Lower lobe of right lung (tissue), 2 donors: ENCODE measurements at regions not wholly inside any gene's neighbourhood (a gene's known extent, or its start where the extent isn't known, plus 50 kb on each side); places are given as distances from the start of the nearest gene placed in this dataset.

Experiments used
- ATAC-seq, 2 donors: fragments of 200-7000 bp; cut with Tn5 transposase; one replicate each; pipeline ENCODE4 v1.9.1; 2020 to 2022; ENCODE audit warnings: mild to moderate bottlenecking in 2 of 2, moderate library complexity in 2 of 2
- DNase-seq: peaks from one replicate; pipeline ENCODE4 v3.0.0-alpha.2; 2020
- H3K27ac ChIP-seq: fragments of 200-600 bp; one replicate; pipeline ENCODE4 v1.8.0; 2022
- H3K27me3 ChIP-seq: fragments of 200-600 bp; one replicate; pipeline ENCODE4 v1.8.0; 2022; ENCODE audit warnings: low read depth
- H3K36me3 ChIP-seq: fragments of 200-600 bp; one replicate; pipeline ENCODE4 v1.8.0; 2022; ENCODE audit warnings: mild to moderate bottlenecking
- H3K4me1 ChIP-seq: fragments of 200-600 bp; one replicate; pipeline ENCODE4 v1.8.0; 2022
- H3K4me3 ChIP-seq: fragments of 200-600 bp; one replicate; pipeline ENCODE4 v1.8.0; 2022; ENCODE audit warnings: mild to moderate bottlenecking
- H3K9me3 ChIP-seq: fragments of 200-600 bp; one replicate; pipeline ENCODE4 v1.8.0; 2022
- CTCF ChIP-seq: fragments of 200-600 bp; IDR thresholded peaks from one replicate; pipeline ENCODE4 v1.8.0; 2022; ENCODE audit warnings: antibody characterized with exemption, mild to moderate bottlenecking
- intact Hi-C: fragments of 100-400 bp; cut with DNase I; formaldehyde crosslinking; loops from one replicate; pipeline ENCODE4 v1.11.0; 2022
- donor health status: DM: no; HTN: yes; CAD: no; lungs with severe emphysema.

GRCh38 chr18:47635416-47635815 lies 295.0 kb downstream of the SMAD2 start:
- Histone ChIP-seq H3K27ac (no peak overlapping the region), H3K4me3 (no peak overlapping the region), H3K9me3 (no peaks in the 10 kb centered on the region), H3K27me3 (no peaks in the 10 kb centered on the region), H3K4me1 (peaks cover 6% of the 10 kb centered on the region), H3K36me3 (no peaks in the 10 kb centered on the region)
- no peak for ATAC-seq
- no peak for TF ChIP-seq CTCF
- intact Hi-C loops, result no loop called here
- DNase-seq, result no peak

- Histone ChIP-seq H3K9me3 (no peaks in the 10 kb centered on the region), H3K27ac (no peak overlapping the region), H3K4me1 (peaks cover 6% of the 10 kb centered on the region), H3K4me3 (no peak overlapping the region), H3K27me3 (no peaks in the 10 kb centered on the region), H3K36me3 (no peaks in the 10 kb centered on the region)
- no peak for TF ChIP-seq CTCF
- ATAC-seq (peak; percentile 65 to 81), DNase-seq (no peak)
- intact Hi-C loops, result no loop called here
Observed at GRCh38 chr18:47632970-47633635, 297.4 kb downstream of the SMAD2 start.

GRCh38 chr18:47628893-47629292 lies 301.6 kb downstream of the SMAD2 start:
- Histone ChIP-seq H3K4me1 (peaks cover 6% of the 10 kb centered on the region), H3K27ac (no peak overlapping the region), H3K9me3 (no peaks in the 10 kb centered on the region), H3K36me3 (no peaks in the 10 kb centered on the region), H3K4me3 (no peak overlapping the region), H3K27me3 (no peaks in the 10 kb centered on the region)
- ATAC-seq (no peak), DNase-seq (no peak)
- intact Hi-C loops, result no loop called here
- no peak for TF ChIP-seq CTCF

- ATAC-seq (no peak), DNase-seq (no peak)
- H3K27me3 ChIP-seq, result no peaks in the 10 kb centered on the region
- H3K9me3 ChIP-seq, result no peaks in the 10 kb centered on the region
- peaks cover 6% of the 10 kb centered on the region for H3K4me1 ChIP-seq
- H3K36me3 ChIP-seq, result no peaks in the 10 kb centered on the region
- TF ChIP-seq CTCF, result no peak
- H3K4me3 ChIP-seq, result no peak overlapping the region
- H3K27ac ChIP-seq, result no peak overlapping the region
- intact Hi-C loops, result no loop called here
Observed at GRCh38 chr18:47628240-47628781, 302.1 kb downstream of the SMAD2 start.

- Histone ChIP-seq H3K27ac (no peak overlapping the region), H3K36me3 (no peaks in the 10 kb centered on the region), H3K4me3 (no peak overlapping the region), H3K4me1 (no peaks in the 10 kb centered on the region), H3K9me3 (no peaks in the 10 kb centered on the region), H3K27me3 (no peaks in the 10 kb centered on the region)
- intact Hi-C loops, result no loop called here
- ATAC-seq, result no peak
- DNase-seq, result no peak
- no peak for TF ChIP-seq CTCF
Observed at GRCh38 chr18:47627030-47627429, 303.4 kb downstream of the SMAD2 start.
